Coronary artery (tissue), 2 donors: ENCODE measurements at regions not wholly inside any gene's neighbourhood (a gene's known extent, or its start where the extent isn't known, plus 50 kb on each side); places are given as distances from the start of the nearest gene placed in this dataset.

Source experiments
- DNase-seq: peaks from one replicate; pipeline ENCODE4 v3.0.0-alpha.2; 2017; ENCODE audit warnings: low spot score
- H3K27ac ChIP-seq, 2 donors: fragments of 200-600 bp; sonication (generic); one replicate each; pipeline ENCODE4 v1.5.1; 2016 to 2019
- H3K4me3 ChIP-seq: fragments of 200-600 bp; sonication (generic); 2 replicates; pipeline ENCODE4 v1.5.1; 2016; ENCODE audit warnings: mild to moderate bottlenecking, moderate library complexity
- CTCF ChIP-seq: fragments of 200-600 bp; sonication (generic); IDR thresholded peaks from one replicate; pipeline ENCODE4 v1.5.1; 2019; ENCODE audit warnings: antibody characterized with exemption

GRCh38 chr4:104966349-104967033 is 180.2 kb upstream of the TET2 start:
- no peak overlapping the region for H3K4me3 ChIP-seq
- DNase-seq, result no peak
- no peak overlapping the region for H3K27ac ChIP-seq
- TF ChIP-seq CTCF, result no peak

- H3K4me3 ChIP-seq, result no peak overlapping the region
- no peak for TF ChIP-seq CTCF
- no peak for DNase-seq
- H3K27ac ChIP-seq, result no peak overlapping the region
These were observed 179.7 kb upstream of the TET2 start for GRCh38 chr4:104967034-104967401.

DNA sequence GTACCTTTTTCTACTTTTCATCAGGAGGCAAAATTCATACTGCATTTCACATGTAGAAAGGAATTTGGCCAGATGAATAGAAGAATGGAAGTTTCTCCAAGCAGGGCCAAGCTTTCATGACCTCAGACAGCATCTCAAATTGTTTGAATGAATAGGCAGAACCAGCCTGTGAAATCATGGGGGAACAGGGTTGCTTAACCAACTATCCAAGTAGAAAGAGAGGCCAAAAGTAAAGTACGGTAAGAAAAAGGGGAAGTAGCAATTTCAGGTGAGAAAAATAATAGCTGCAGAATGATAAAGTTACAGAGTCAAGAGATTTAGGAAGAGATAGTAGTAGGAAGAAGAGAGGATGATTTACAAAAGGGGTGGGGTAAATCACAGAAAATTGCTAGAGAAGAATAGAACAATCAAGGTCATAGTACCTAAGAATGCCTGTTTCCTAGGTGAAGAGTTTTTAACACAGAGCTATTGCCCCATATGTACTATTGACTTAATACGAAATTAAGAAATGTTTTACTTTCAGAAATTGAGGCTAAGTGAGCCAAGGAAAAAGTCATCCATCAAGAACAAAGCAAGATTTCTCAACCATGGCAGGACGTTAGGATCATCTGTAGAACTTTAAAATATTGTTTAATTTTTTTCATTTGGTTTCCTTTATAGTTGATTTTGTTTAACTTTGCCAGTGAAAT is 177.1 kb upstream of the TET2 start:
- no peak for TF ChIP-seq CTCF
- DNase-seq, result no peak
- Histone ChIP-seq H3K4me3 (no peak overlapping the region), H3K27ac (no peak overlapping the region)

GRCh38 chr4:104971462-104971861 is 175.2 kb upstream of the TET2 start:
- no peak for TF ChIP-seq CTCF

DNA sequence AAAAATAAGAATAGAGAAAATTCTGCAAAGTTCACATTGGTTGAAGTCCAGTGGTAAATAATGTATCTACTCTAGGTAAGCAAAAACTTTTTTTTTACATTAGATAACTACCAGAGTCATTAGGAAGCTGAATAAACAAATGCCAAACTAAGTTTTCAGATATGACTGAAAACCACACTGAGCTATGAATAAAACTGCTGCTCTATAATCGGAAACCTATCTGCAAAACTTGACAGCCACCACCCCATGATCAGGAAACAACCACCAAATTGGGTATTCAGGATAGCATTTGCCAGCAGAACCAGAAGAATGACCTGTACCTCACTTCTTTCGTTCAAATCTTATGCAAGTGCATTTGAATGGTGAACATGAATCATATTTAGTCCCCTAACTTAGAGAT is 173.0 kb upstream of the TET2 start:
- H3K4me3 ChIP-seq, result no peak overlapping the region
- no peak overlapping the region for H3K27ac ChIP-seq
- TF ChIP-seq CTCF, result no peak
- DNase-seq, result no peak

More at GRCh38 chr4:104971462-104971861, 175.2 kb upstream of the TET2 start:
- DNase-seq, result no peak
- Histone ChIP-seq H3K4me3 (no peak overlapping the region), H3K27ac (no peak overlapping the region)

DNA sequence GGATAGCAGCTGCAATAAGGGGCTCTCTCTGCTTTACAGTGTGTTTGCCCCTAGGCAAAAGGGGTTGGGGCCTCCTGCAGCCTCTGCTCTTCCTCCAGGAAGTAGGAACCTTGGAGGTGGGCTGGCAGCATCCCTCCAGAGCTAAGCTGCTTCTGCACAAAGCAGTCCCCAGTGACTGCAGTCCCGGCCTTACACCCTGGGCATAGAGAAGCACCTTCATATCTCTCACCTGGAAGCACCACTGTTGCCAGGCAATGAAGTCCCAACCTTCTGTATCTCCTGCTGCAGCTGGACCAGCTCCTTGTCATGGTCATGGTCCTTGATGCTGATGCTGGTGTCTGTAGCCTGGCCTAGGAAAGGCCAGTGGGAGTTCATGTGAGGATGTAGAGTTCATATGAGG is 171.1 kb upstream of the TET2 start:
- Histone ChIP-seq H3K27ac (no peak overlapping the region), H3K4me3 (no peak overlapping the region)
- no peak for DNase-seq
- TF ChIP-seq CTCF, result no peak

- no peak for TF ChIP-seq CTCF
- Histone ChIP-seq H3K4me3 (no peak overlapping the region), H3K27ac (no peak overlapping the region)
- no peak for DNase-seq
These were observed 170.4 kb upstream of the TET2 start for GRCh38 chr4:104976262-104976661.
